ENCODE measurements at regions not wholly inside any gene's neighbourhood (a gene's known extent, or its start where the extent isn't known, plus 50 kb on each side); places are given as distances from the start of the nearest gene placed in this dataset.

DNA sequence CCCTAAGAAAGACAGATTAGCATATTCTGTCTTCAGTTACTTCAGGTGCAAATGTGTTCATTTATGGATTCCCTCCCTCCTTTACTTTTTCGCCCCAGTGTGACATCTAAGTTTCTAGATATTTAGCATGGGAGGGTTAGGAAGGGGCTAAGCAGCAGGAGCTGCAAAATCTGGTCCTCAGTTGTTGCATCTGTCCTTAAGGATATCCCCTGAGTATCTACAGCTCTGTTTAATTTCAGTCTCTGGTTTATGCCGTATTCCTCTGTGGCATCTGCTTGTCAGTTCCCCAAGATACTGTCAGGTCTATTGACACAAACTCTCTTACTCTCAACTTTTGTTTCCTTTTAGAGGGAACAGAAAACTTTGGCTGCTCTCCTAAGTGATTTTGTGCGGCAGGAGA is 754.6 kb upstream of the MAP3K7 start:
- TF ChIP-seq, protein P1, sequence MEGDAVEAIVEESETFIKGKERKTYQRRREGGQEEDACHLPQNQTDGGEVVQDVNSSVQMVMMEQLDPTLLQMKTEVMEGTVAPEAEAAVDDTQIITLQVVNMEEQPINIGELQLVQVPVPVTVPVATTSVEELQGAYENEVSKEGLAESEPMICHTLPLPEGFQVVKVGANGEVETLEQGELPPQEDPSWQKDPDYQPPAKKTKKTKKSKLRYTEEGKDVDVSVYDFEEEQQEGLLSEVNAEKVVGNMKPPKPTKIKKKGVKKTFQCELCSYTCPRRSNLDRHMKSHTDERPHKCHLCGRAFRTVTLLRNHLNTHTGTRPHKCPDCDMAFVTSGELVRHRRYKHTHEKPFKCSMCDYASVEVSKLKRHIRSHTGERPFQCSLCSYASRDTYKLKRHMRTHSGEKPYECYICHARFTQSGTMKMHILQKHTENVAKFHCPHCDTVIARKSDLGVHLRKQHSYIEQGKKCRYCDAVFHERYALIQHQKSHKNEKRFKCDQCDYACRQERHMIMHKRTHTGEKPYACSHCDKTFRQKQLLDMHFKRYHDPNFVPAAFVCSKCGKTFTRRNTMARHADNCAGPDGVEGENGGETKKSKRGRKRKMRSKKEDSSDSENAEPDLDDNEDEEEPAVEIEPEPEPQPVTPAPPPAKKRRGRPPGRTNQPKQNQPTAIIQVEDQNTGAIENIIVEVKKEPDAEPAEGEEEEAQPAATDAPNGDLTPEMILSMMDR (IDR thresholded peaks at IDR 0.05; ENCODE audit: low read length), result no peak
- TF ChIP-seq EZH2 (optimal IDR thresholded peaks at IDR 0.05; ENCODE audit: low read depth, low read length) (no peak), EZH2phosphoT487 (IDR thresholded peaks at IDR 0.05; ENCODE audit: low read length) (no peak)

Measured in MM.1S (cell line).